Thyroid gland (tissue), 4 donors: ENCODE measurements at regions not wholly inside any gene's neighbourhood (a gene's known extent, or its start where the extent isn't known, plus 50 kb on each side); places are given as distances from the start of the nearest gene placed in this dataset.

Source experiments
- DNase-seq, 2 donors: peaks; one replicate each; pipeline ENCODE4 v3.0.0-alpha.2; 2019
- H3K27ac ChIP-seq, 3 donors: fragments of 200-600 bp; sonication (generic); 1 replicate in 2 of 3; 2 replicates in 1 of 3; pipeline ENCODE4 v1.5.1; 2016 to 2019; ENCODE audit warnings: mild to moderate bottlenecking in 1 of 3, moderate library complexity in 1 of 3
- H3K27me3 ChIP-seq: fragments of 200-600 bp; sonication (generic); one replicate; pipeline ENCODE4 v1.5.1; 2019
- H3K36me3 ChIP-seq, 2 donors: fragments of 200-600 bp; sonication (generic); one replicate each; pipeline ENCODE4 v1.5.1; 2016 to 2019
- H3K4me1 ChIP-seq, 2 donors: fragments of 200-600 bp; sonication (generic); one replicate each; pipeline ENCODE4 v1.5.1; 2017 to 2019
- H3K4me3 ChIP-seq, 3 donors: fragments of 200-600 bp; sonication (generic); replicated peaks in 1 of 3; 1 replicate in 2 of 3; 2 replicates in 1 of 3; pipeline ENCODE4 v1.5.1; 2016; ENCODE audit warnings: mild to moderate bottlenecking in 1 of 3
- H3K9me3 ChIP-seq: fragments of 200-600 bp; sonication (generic); one replicate; pipeline ENCODE4 v1.5.1; 2017
- POLR2A ChIP-seq, 2 donors: fragments of 450-650 bp; IDR thresholded peaks; one replicate each; pipeline ENCODE4 v1.6.1; 2017; ENCODE audit warnings: antibody characterized with exemption in 2 of 2, mild to moderate bottlenecking in 2 of 2, moderate library complexity in 1 of 2
- WGBS, 2 donors: methylation state at CpG; one replicate each; pipeline ENCODE4 v1.1.5; 2017; 5-methylcytosine and 5-hydroxymethylcytosine counted together
- intact Hi-C: fragments of 100-400 bp; cut with DNase I; formaldehyde crosslinking; loops from one replicate; pipeline ENCODE4 v1.15.1; 2023
- TF ChIP-seq, protein P1 (sequence below), 6 experiments: fragments of 200-600 bp in 3 of 6; fragments of 450-650 bp in 3 of 6; sonication (generic) in 3 of 6; IDR thresholded peaks; one replicate each; pipeline ENCODE4 v1.5.1; 2016 to 2019; ENCODE audit warnings: antibody characterized with exemption in 6 of 6, mild to moderate bottlenecking in 2 of 6, inconsistent platforms in 1 of 6, moderate library complexity in 1 of 6

DNA sequence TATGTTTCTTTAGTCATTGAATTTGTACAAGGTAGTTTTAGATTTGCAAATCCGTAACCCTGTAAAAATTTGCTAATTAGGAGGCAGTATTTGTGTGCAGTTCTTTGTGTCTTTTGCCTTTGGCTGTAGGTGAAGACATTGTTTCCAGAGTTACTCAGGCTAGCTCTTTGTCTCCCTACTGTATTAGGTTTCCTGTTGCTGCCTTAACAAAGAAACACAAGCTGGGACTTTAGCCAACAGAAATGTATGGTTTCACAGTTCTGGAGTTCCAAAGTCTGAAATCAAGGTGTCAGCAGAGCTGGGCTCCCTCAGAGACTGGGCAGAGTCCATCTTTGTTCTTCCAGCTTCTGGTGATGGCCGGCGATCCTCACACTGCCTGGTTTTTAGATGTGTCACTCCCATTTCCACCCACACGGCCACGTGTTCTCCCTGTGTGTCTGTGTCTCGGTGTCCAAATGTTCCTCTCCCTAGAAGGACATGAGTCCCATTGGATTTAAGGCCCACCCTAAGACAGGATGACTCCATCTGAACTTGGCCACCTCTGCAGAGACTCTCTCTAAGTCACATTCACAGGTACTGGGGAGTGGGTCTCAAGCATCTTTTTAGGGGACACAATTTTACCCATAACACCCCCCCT lies 309.7 kb downstream of the GALR1 start:
- Histone ChIP-seq H3K4me3 (no peak overlapping the region), H3K9me3 (no peaks in the 10 kb centered on the region), H3K27me3 (no peaks in the 10 kb centered on the region), H3K36me3 (no peaks in the 10 kb centered on the region), H3K4me1 (no peaks in the 10 kb centered on the region), H3K27ac (no peak overlapping the region)
- 86% methylated on average over 6 of the region's 6 CpGs for WGBS, 2 donors
- intact Hi-C loops, result no loop called here
- TF ChIP-seq, protein P1, sequence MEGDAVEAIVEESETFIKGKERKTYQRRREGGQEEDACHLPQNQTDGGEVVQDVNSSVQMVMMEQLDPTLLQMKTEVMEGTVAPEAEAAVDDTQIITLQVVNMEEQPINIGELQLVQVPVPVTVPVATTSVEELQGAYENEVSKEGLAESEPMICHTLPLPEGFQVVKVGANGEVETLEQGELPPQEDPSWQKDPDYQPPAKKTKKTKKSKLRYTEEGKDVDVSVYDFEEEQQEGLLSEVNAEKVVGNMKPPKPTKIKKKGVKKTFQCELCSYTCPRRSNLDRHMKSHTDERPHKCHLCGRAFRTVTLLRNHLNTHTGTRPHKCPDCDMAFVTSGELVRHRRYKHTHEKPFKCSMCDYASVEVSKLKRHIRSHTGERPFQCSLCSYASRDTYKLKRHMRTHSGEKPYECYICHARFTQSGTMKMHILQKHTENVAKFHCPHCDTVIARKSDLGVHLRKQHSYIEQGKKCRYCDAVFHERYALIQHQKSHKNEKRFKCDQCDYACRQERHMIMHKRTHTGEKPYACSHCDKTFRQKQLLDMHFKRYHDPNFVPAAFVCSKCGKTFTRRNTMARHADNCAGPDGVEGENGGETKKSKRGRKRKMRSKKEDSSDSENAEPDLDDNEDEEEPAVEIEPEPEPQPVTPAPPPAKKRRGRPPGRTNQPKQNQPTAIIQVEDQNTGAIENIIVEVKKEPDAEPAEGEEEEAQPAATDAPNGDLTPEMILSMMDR (IDR thresholded peaks at IDR 0.05), result no peak
- no peak for TF ChIP-seq POLR2A (IDR thresholded peaks at IDR 0.05)
- no peak for DNase-seq

DNA sequence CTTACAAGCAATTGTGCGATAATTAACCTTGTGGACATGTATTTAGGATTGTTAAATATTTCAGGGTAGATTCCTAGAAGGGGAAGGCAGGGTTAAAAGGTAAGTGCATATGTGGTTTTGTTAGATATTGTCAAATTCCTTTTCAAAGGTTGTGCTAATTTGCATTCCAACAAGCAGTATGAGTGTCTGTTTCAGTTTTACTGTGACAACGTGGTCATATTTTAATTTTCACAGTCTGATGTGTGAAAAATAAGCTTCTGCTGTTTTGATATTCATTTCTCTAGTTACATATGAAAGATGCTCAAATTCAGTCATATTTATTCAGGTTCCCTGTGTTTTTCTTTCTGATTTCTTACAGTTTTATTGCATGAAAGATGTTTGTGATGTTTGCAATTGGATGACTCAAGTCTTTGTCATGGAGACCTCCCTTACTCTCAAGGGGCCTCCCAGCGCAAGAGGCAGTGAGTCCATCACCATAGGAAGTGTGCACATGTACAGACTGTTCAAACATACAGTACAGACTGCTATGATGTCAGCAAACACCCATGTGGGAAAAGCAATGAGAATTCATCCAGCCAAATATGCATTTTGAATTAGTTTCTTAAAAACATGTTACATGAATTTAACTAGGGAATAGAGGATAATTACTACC lies 310.8 kb downstream of the GALR1 start:
- Histone ChIP-seq H3K4me1 (no peaks in the 10 kb centered on the region), H3K9me3 (no peaks in the 10 kb centered on the region), H3K4me3 (no peak overlapping the region), H3K27me3 (no peaks in the 10 kb centered on the region), H3K36me3 (no peaks in the 10 kb centered on the region), H3K27ac (no peak overlapping the region)
- TF ChIP-seq POLR2A (IDR thresholded peaks at IDR 0.05), result no peak
- TF ChIP-seq, protein P1 (IDR thresholded peaks at IDR 0.05), result no peak
- intact Hi-C loops, result no loop called here
- 66 to 77% methylated on average over 3 of the region's 3 CpGs for WGBS, 2 donors
- DNase-seq, result no peak

DNA sequence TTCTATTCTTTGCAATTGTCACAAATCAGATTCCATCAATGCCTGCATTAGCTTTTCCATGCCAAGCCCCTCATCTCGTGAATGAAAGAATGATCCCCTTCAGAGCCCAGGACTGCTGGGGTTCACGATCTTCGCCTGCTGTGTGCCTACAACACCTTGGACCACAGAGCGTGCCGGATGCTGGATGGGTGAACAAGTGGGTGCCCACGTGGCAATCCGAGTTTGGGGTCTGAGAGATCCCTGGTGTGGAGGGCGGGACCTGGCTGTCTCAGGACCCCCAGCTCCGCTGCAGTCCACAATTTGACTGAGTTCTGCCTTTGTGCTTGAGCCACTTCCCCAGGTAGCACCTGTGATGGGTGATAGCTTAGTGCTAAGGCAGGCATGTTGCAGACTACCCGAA lies 317.0 kb downstream of the GALR1 start:
- Histone ChIP-seq H3K4me1 (no peaks in the 10 kb centered on the region), H3K9me3 (no peaks in the 10 kb centered on the region), H3K36me3 (no peaks in the 10 kb centered on the region), H3K4me3 (no peak overlapping the region), H3K27ac (no peak overlapping the region), H3K27me3 (no peaks in the 10 kb centered on the region)
- WGBS, 2 donors, result 85 to 92% methylated on average over 10 of the region's 10 CpGs
- intact Hi-C loops, result no loop called here
- no peak for DNase-seq
- TF ChIP-seq, protein P1 (IDR thresholded peaks at IDR 0.05), result no peak
- no peak for TF ChIP-seq POLR2A (IDR thresholded peaks at IDR 0.05)

DNA sequence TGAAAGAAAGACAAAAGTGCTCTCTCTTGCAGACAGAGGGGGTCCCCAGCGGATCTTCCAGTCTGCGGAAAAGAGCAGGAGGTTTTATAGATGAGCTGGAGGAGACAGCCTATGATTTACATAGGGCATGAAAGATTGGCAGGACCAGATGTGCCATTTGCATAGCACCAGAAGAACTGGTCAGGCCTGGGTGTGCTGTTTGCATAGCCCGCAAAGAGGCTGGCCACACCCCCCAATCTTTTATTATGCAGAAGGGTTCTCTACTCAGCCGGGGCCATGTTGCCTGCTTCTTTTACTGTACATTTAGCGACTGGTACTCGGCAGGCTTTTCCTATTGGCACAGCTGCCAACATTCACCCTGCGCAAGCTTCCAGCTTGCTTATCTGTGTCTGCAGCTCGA lies 317.6 kb downstream of the GALR1 start:
- intact Hi-C loops, result no loop called here
- TF ChIP-seq, protein P1 (IDR thresholded peaks at IDR 0.05), result no peak
- no peak for TF ChIP-seq POLR2A (IDR thresholded peaks at IDR 0.05)

DNA sequence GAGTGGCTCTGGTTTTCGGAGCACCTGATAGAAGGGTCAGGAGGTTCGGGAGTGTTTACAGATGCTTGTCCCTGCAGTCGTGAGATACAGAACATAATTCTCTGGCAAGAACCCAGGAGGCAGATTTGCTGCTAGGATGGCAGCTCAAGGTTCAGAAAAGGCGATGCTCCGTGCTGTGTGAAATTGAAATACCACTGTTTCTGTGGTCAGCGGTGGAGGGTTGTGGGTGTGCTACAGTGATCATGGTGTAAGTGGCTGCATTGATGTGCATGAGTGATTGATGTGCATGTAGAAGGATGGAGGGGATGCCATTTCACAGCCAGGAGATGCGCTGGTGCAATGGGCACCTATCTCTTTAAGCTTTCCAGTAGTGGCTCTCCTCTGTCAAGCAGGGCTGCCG lies 322.1 kb downstream of the GALR1 start:
- Histone ChIP-seq H3K4me3 (no peak overlapping the region), H3K9me3 (no peaks in the 10 kb centered on the region), H3K27me3 (no peaks in the 10 kb centered on the region), H3K4me1 (no peaks in the 10 kb centered on the region), H3K36me3 (no peaks in the 10 kb centered on the region), H3K27ac (no peak overlapping the region)
- TF ChIP-seq, protein P1 (IDR thresholded peaks at IDR 0.05), result no peak
- no peak for TF ChIP-seq POLR2A (IDR thresholded peaks at IDR 0.05)
- DNase-seq, result no peak
- 88% methylated on average over 8 of the region's 8 CpGs for WGBS, 2 donors
- intact Hi-C loops, result no loop called here

More for the DNA sequence above, 317.6 kb downstream of the GALR1 start:
- Histone ChIP-seq H3K9me3 (no peaks in the 10 kb centered on the region), H3K4me3 (no peak overlapping the region), H3K4me1 (no peaks in the 10 kb centered on the region), H3K27me3 (no peaks in the 10 kb centered on the region), H3K27ac (no peak overlapping the region), H3K36me3 (no peaks in the 10 kb centered on the region)
- WGBS, 2 donors, result 73 to 75% methylated on average over 8 of the region's 8 CpGs
- no peak for DNase-seq
